ENCODE measurements at regions not wholly inside any gene's neighbourhood (a gene's known extent, or its start where the extent isn't known, plus 50 kb on each side); places are given as distances from the start of the nearest gene placed in this dataset.

- TF ChIP-seq, protein P1, sequence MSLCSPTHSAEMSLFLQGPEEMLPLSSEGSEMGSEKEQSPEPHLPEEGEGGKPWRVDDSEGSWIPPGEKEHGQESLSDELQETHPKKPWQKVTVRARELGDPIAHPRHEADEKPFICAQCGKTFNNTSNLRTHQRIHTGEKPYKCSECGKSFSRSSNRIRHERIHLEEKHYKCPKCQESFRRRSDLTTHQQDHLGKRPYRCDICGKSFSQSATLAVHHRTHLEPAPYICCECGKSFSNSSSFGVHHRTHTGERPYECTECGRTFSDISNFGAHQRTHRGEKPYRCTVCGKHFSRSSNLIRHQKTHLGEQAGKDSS (CRISPR knock-in tag; IDR thresholded peaks at IDR 0.05; ENCODE audit: borderline replicate concordance, low read depth) = no peak
- TF ChIP-seq FOXK1 (CRISPR knock-in tag; IDR thresholded peaks at IDR 0.05; ENCODE audit: borderline replicate concordance, low read depth) (no peak), ZGPAT (CRISPR knock-in tag; IDR thresholded peaks at IDR 0.05) (no peak)
Observed at GRCh38 chr15:35689266-35689665, 143.3 kb upstream of the DPH6 start (continued).

DNA sequence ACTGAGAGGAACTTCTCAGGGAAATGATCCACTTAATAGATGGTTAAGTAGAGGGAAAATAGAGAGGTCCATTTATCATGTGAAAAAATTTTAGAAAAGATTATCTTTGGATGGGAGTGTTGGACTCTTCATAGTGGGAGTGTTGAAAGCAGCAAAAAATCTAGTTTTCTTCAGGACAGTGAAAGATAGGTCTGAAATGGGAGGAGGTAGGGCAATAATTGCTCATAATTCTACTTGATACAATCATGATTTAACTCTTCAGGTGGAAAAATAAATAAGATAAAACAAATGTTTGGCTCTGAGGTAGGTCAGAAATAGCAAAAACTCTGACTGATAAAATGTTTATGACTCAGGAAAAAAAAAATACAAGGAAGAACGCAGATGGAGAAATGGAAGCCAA lies 144.1 kb upstream of the DPH6 start:
- POLR2A ChIA-PET = no interaction called here

More for the DNA sequence above, 144.1 kb upstream of the DPH6 start:
- peaks cover 6% of the 10 kb centered on the region for H3K4me1 ChIP-seq (ENCODE audit: insufficient read depth, low read length)
- intact Hi-C loops (cut with micrococcal nuclease; ENCODE audit: unreplicated experiment) = loop anchor here (1.0 kb wide), 1 partner anchor 40 kb away; no protein-coding TSS in a partner anchor
- no peak for FAIRE-seq
- no peaks in the 10 kb centered on the region for H3K79me2 ChIP-seq (ENCODE audit: insufficient read depth, low read length)
- DNase-seq (ENCODE audit: low spot score) = no peak
- H2AFZ ChIP-seq (ENCODE audit: low read length) = no peak overlapping the region
- H3K9ac ChIP-seq (ENCODE audit: insufficient read depth, low read depth, low read length) = no peak overlapping the region
- 0% methylated on average over 1 of the region's 1 CpG for WGBS (ENCODE audit: low lambda C conversion rate)
- no peaks in the 10 kb centered on the region for H4K20me1 ChIP-seq (ENCODE audit: insufficient read depth, low read length)
- H3K27me3 ChIP-seq (ENCODE audit: control insufficient read depth in 1 of 2, insufficient read depth in 2 of 2, low read length in 2 of 2) = no peaks in the 10 kb centered on the region; a peak in 2 of 5 replicates
- H3K4me2 ChIP-seq (ENCODE audit: low read depth, low read length) = no peak overlapping the region
- CTCF ChIA-PET (ENCODE audit: low intra/inter-chr PET ratio, low total read pairs) = no interaction called here
- H3K27ac ChIP-seq (ENCODE audit: extremely low read length, insufficient read depth, low read length) = no peak overlapping the region
- no peak for ATAC-seq
- no peaks in the 10 kb centered on the region for H3K36me3 ChIP-seq (replicated peaks in 1 of 2; ENCODE audit: control insufficient read depth in 1 of 2, insufficient read depth in 2 of 2, low read length in 2 of 2)
- in situ Hi-C loops (cut with HindIII; ENCODE audit: extremely low pct_ligation_motif_present, low pct_unique_long_range_greater_than_20kb) = no loop called here
- no peak overlapping the region for H3K4me3 ChIP-seq (replicated peaks in 1 of 3; ENCODE audit: insufficient read depth in 1 of 3, low read depth in 2 of 3, low read length in 3 of 3)
- BruUV-seq (replicated peaks) = no TSS peak
- no peaks in the 10 kb centered on the region for H3K9me3 ChIP-seq (ENCODE audit: low read length)
- TF ChIP-seq, protein P2, sequence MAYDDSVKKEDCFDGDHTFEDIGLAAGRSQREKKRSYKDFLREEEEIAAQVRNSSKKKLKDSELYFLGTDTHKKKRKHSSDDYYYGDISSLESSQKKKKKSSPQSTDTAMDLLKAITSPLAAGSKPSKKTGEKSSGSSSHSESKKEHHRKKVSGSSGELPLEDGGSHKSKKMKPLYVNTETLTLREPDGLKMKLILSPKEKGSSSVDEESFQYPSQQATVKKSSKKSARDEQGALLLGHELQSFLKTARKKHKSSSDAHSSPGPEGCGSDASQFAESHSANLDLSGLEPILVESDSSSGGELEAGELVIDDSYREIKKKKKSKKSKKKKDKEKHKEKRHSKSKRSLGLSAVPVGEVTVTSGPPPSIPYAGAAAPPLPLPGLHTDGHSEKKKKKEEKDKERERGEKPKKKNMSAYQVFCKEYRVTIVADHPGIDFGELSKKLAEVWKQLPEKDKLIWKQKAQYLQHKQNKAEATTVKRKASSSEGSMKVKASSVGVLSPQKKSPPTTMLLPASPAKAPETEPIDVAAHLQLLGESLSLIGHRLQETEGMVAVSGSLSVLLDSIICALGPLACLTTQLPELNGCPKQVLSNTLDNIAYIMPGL (CRISPR knock-in tag; IDR thresholded peaks at IDR 0.05; ENCODE audit: borderline replicate concordance in 1 of 2, low read depth in 1 of 2) = no peak
- TF ChIP-seq MEIS2 (CRISPR knock-in tag; IDR thresholded peaks at IDR 0.05) = no peak
- no peak for TF ChIP-seq RARA (CRISPR knock-in tag; IDR thresholded peaks at IDR 0.05)
- TF ChIP-seq SYNCRIP (IDR thresholded peaks at IDR 0.05; ENCODE audit: insufficient read depth, low read depth, low read length) = no peak
- no peak for TF ChIP-seq CREB1 (IDR thresholded peaks at IDR 0.05)
- no peak for TF ChIP-seq CREB1 (CRISPR knock-in tag; IDR thresholded peaks at IDR 0.05)
- no peak for TF ChIP-seq ZNF709 (CRISPR knock-in tag; IDR thresholded peaks at IDR 0.05)
- TF ChIP-seq ARID2 (CRISPR knock-in tag; IDR thresholded peaks at IDR 0.05; ENCODE audit: borderline replicate concordance) = no peak
- TF ChIP-seq, protein P3, sequence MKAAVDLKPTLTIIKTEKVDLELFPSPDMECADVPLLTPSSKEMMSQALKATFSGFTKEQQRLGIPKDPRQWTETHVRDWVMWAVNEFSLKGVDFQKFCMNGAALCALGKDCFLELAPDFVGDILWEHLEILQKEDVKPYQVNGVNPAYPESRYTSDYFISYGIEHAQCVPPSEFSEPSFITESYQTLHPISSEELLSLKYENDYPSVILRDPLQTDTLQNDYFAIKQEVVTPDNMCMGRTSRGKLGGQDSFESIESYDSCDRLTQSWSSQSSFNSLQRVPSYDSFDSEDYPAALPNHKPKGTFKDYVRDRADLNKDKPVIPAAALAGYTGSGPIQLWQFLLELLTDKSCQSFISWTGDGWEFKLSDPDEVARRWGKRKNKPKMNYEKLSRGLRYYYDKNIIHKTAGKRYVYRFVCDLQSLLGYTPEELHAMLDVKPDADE (CRISPR knock-in tag; IDR thresholded peaks at IDR 0.05) = no peak
- TF ChIP-seq SMAD1 (CRISPR knock-in tag; IDR thresholded peaks at IDR 0.05; ENCODE audit: borderline replicate concordance, low read depth) = no peak
- TF ChIP-seq PAF1 (CRISPR knock-in tag; IDR thresholded peaks at IDR 0.05) = no peak
- no peak for TF ChIP-seq TSC22D2 (CRISPR knock-in tag; IDR thresholded peaks at IDR 0.05; ENCODE audit: borderline replicate concordance)
- no peak for TF ChIP-seq ZFAT (CRISPR knock-in tag; conservative IDR thresholded peaks at IDR 0.05)
- no peak for TF ChIP-seq ZGPAT (CRISPR knock-in tag; IDR thresholded peaks at IDR 0.05)
- no peak for TF ChIP-seq U2AF2 (IDR thresholded peaks at IDR 0.05; ENCODE audit: low read depth, low read length)

Data from HepG2 (cell line).